Muscle of leg (tissue), 3 donors: ENCODE measurements at regions not wholly inside any gene's neighbourhood (a gene's known extent, or its start where the extent isn't known, plus 50 kb on each side); places are given as distances from the start of the nearest gene placed in this dataset.
"Not testable (repeated sequence)": the region's sequence is repeated elsewhere in the genome, so short reads cannot be mapped to it uniquely, and the experiment has no call there.

Experiments used
- DNase-seq: peaks from one replicate; pipeline ENCODE4 v3.0.0; 2013
- H3K27ac ChIP-seq: one replicate; pipeline ENCODE4 v1.5.1; 2013; ENCODE audit warnings: mild to moderate bottlenecking, low read length, control low read depth
- H3K27me3 ChIP-seq: one replicate; pipeline ENCODE4 v1.6.1; 2013; ENCODE audit warnings: low read length; ENCODE audit not compliant: control insufficient read depth, insufficient read depth
- H3K36me3 ChIP-seq: one replicate; pipeline ENCODE4 v1.6.1; 2013; ENCODE audit warnings: low read length; ENCODE audit not compliant: control insufficient read depth, insufficient read depth
- H3K4me1 ChIP-seq: one replicate; pipeline ENCODE4 v1.6.1; 2013; ENCODE audit warnings: low read length; ENCODE audit not compliant: control insufficient read depth, insufficient read depth
- H3K4me3 ChIP-seq: one replicate; pipeline ENCODE4 v1.5.1; 2013; ENCODE audit warnings: low read length, control low read depth
- H3K9me3 ChIP-seq: replicated peaks from 2 replicates; pipeline ENCODE4 v1.6.1; 2013; ENCODE audit warnings: low read depth, low read length; ENCODE audit not compliant: control insufficient read depth
- WGBS: methylation state at CpG from one replicate; pipeline ENCODE4 v1.1.5; 2013; ENCODE audit warnings: missing lambda C conversion rate; ENCODE audit not compliant: insufficient coverage; 5-methylcytosine and 5-hydroxymethylcytosine counted together

DNA sequence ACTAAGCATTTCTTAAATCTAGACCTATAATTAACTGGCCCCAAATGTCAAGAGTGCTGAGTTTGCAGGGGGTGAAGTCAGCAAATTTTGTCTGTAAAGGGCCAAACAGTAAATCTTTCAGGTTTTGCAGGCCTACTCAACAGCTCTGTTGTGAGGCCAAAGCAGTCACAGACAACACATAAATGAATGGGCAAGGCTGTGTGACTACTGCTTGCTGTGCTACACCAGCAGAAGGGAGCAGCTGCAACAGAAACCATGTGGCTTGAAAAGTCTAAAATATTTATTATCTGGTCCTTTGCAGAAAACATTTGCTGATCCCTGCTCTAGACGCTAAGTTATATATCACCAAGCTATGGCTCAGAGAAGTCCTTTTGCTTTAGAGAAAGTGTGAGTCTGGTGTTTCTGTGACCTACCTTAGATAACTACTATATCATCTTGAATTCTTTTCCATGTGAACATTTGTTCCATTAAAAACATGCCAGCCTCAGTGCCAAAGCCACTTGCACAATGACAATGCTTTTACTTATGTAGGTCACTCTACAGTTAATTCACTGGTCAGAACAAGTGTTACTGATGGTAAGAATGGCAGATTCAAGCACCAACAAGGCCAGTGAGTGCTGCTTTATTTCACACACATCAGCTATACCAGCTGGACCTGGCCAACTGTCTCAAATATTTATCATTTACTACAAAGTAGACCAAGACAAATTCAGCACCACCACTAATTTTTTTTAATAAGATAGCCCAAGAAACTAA lies 684.9 kb downstream of the CDY1 start:
- DNase-seq, H3K27ac ChIP-seq, H3K36me3 ChIP-seq, H3K4me3 ChIP-seq, H3K9me3 ChIP-seq, H3K4me1 ChIP-seq, H3K27me3 ChIP-seq: not testable (repeated sequence)
- WGBS: no CpG with 5 or more reads among the region's 1 CpG

DNA sequence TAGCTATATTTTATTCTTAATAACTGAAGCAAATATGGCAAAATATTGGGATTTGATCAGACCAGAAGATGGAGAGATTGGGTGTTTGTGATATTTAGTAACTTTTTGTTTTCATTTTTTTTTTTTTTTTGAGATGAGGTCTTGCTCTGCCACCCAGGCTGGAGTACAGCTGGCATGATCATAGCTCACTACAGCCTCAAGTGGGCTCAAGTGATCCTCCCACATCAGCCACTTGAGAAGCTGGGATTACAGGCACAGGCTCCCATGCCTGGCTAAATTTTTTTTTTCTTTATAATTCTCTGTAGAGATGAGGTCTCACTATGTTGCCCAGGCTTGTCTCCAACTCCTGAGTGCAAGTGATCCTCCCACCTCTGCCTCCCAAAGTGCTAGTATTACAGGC lies 686.4 kb downstream of the CDY1 start:
- not testable (repeated sequence) for H3K27me3 ChIP-seq, H3K4me1 ChIP-seq, H3K9me3 ChIP-seq, DNase-seq, H3K4me3 ChIP-seq, H3K36me3 ChIP-seq, H3K27ac ChIP-seq

DNA sequence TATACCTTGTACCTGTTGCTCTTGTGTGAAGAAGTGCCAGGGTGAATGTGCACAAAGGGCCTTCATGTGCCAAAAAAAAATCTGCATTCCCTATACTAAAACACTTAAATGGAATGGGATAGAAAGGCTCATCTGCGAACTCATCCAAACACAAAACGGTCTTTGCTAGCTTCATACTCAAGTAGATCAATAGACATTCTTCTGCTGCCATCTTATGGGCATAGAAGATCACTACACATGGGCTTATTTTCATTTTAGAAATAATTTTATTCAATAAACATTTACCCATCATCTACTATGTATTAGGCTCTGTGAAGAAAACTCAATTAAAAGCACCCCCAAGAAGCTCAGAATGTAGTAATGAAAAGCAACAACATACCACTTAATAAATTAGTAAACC lies 693.1 kb downstream of the CDY1 start:
- H3K36me3 ChIP-seq, H3K4me1 ChIP-seq, H3K27me3 ChIP-seq, H3K9me3 ChIP-seq, H3K27ac ChIP-seq, H3K4me3 ChIP-seq, DNase-seq: not testable (repeated sequence)
- WGBS: no CpG with 5 or more reads among the region's 2 CpGs

DNA sequence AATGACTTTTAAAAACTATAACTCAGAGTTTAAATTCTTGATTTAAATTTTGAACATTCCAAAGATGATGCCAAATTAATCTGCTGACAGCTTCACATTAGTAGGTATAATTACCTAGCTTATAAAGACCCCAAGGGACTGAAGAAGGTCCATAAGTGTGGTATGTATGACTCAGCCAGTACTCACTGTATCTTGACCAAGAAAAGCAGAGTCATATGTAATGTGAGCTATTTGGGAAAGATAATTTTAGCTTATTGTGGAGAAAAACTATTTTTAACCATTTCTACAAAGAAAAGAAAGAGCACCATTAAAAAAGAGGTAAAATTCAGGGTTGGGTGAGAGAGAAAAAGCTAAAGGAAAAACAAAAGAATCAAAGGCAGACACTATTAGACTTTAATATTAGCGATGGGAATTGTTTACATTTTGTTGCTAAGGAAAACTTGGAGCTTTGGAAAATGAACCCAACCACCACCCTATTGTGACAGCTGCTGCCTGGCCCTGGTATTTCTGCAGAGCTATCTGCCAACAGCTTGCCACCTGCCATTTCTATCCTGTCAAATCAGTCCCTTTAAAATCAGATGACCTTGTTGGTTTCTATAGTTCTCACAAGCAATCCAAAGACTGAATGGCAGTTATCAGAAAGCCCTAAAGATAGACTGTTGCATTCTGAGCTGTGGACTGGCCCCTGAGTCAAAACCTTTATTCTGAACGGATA lies 697.7 kb downstream of the CDY1 start:
- H3K4me1 ChIP-seq, H3K9me3 ChIP-seq, H3K27me3 ChIP-seq, DNase-seq, H3K4me3 ChIP-seq, H3K36me3 ChIP-seq: not testable (repeated sequence)
- WGBS: no CpG with 5 or more reads among the region's 2 CpGs
- peak overlapping the region; percentile 47 for H3K27ac ChIP-seq

GRCh38 chrY:26322756-26323155 lies 700.8 kb downstream of the CDY1 start:
- not testable (repeated sequence) for H3K4me1 ChIP-seq, H3K36me3 ChIP-seq, H3K27ac ChIP-seq, H3K27me3 ChIP-seq, H3K9me3 ChIP-seq, DNase-seq, H3K4me3 ChIP-seq
- no CpG with 5 or more reads among the region's 1 CpG for WGBS

GRCh38 chrY:26352931-26353330 lies 731.0 kb downstream of the CDY1 start:
- H3K4me3 ChIP-seq, H3K9me3 ChIP-seq, H3K27me3 ChIP-seq, H3K36me3 ChIP-seq, H3K4me1 ChIP-seq, DNase-seq, H3K27ac ChIP-seq: not testable (repeated sequence)

GRCh38 chrY:26354191-26354590 lies 732.3 kb downstream of the CDY1 start:
- Histone ChIP-seq H3K9me3 (no peaks in the 10 kb centered on the region), H3K36me3 (no peaks in the 10 kb centered on the region), H3K27ac (no peak overlapping the region), H3K4me3 (no peak overlapping the region), H3K27me3 (no peaks in the 10 kb centered on the region), H3K4me1 (no peaks in the 10 kb centered on the region)
- no peak for DNase-seq
- no CpG with 5 or more reads among the region's 1 CpG for WGBS

- H3K4me3 ChIP-seq, H3K4me1 ChIP-seq, DNase-seq, H3K27ac ChIP-seq, H3K9me3 ChIP-seq, H3K27me3 ChIP-seq, H3K36me3 ChIP-seq: not testable (repeated sequence)
- WGBS: no CpG with 5 or more reads among the region's 5 CpGs
Measured at GRCh38 chrY:26359869-26360268, 738.0 kb downstream of the CDY1 start.

GRCh38 chrY:26360472-26360871 lies 738.6 kb downstream of the CDY1 start:
- H3K27ac ChIP-seq, H3K27me3 ChIP-seq, H3K4me3 ChIP-seq, H3K36me3 ChIP-seq, H3K9me3 ChIP-seq, DNase-seq, H3K4me1 ChIP-seq: not testable (repeated sequence)
- no CpG with 5 or more reads among the region's 1 CpG for WGBS

- not testable (repeated sequence) for H3K27me3 ChIP-seq, H3K4me1 ChIP-seq, DNase-seq, H3K36me3 ChIP-seq, H3K27ac ChIP-seq, H3K4me3 ChIP-seq, H3K9me3 ChIP-seq
- WGBS: no CpG with 5 or more reads among the region's 2 CpGs
Measured at GRCh38 chrY:26363442-26363841, 741.5 kb downstream of the CDY1 start.

DNA sequence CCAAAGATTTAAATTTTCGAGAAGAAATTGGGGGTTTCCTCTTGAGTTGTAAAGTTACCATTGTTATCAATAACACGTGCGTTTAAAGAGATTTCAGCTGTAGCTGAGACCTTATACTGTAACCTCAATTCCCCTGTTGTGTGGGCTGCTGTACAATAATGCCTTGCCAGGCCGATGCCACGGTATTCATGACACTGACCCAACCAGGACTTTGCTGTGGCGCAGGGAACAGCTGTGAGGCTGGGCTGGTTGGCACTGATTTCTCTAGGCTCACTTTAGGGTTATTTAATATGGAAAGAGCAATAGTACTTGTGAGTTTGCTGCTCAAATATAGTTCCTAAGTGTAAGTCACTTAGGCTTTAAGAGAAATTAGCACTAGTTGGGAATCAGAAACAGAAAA lies 744.2 kb downstream of the CDY1 start:
- H3K27ac ChIP-seq, H3K4me1 ChIP-seq: not testable (repeated sequence)
- no CpG with 5 or more reads among the region's 6 CpGs for WGBS

More for the DNA sequence above, 744.2 kb downstream of the CDY1 start:
- not testable (repeated sequence) for H3K4me3 ChIP-seq, H3K36me3 ChIP-seq, DNase-seq, H3K9me3 ChIP-seq, H3K27me3 ChIP-seq
